ENCODE measurements at regions not wholly inside any gene's neighbourhood (a gene's known extent, or its start where the extent isn't known, plus 50 kb on each side); places are given as distances from the start of the nearest gene placed in this dataset.
"Not testable (repeated sequence)": the region's sequence is repeated elsewhere in the genome, so short reads cannot be mapped to it uniquely, and the experiment has no call there.

DNA sequence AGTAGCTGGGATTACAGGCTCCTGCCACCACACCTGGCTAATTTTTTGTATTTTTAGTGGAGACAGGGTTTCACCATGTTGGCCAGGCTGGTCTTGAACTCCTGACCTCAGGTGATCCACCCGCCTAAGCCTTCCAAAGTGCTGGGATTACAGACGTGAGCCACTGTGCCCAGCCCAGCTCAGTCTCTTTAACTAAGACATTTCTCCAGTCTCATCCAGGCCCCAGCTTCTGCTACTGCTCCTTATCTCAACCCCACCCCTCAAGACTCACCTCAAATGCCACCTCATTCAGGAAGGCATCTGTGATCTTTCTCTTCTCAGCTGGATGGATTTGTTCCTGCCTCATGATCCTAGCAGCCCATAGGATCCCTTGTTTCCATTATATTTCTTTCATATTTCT is 85.9 kb upstream of the GRAMD1B start:
- not testable (repeated sequence) for DNase-seq

DNA sequence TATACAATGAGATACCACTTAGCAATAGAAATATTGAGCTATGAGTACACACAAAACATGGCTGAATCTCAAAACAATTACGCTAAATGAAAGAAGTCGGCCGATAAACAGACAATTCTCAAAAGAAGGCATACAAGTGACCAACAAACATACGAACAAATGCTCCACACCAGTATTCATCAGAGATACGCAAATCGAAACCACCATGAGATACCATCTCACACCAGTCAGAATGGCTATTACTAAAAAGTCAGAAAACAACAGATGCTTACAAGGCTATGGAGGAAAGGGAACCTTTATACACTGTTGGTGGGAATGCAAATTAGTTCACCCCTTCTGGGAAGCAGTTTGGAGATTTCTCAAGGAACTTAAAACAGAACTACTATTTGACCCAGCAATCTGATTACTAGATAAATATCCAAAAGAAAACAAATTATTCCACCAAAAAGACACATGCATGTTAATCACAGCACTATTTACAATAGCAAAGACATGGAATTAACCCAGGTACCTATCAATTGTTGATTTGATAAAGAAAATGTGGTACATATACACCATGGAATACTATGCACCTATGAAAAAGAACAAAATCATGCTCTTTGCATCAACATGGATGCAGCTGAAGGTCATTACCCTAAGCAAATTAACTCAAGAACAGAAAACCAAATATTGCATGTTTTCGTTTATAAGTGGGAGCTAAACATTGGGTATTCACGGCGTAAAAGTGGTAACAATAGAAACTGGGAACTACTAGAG is 90.9 kb upstream of the GRAMD1B start:
- no peak for DNase-seq

DNA sequence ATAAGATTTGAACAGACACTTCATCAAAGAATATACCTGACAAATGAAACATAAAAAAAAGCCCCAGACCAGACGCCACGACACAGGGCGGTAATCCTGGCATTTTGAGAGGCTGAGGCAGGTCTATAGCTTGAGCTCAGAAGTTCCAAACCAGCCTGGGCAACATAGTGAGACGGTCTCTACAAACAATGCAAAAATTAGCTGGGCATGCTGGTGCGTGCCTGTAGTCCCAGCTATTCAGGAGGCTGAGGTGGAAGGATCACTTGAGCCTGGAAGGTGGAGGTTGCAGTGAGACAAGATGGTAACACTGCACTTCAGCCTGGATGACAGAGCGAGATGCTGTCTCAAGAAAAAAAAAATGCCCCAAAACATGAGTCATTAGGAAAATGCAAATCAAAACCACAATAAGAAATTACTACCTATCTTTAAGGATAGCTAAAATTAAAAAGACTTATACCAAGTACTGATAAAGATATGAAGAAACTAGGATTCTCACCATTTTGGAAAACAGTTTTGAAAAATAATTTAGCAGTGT is 91.7 kb upstream of the GRAMD1B start:
- no peak for DNase-seq

DNA sequence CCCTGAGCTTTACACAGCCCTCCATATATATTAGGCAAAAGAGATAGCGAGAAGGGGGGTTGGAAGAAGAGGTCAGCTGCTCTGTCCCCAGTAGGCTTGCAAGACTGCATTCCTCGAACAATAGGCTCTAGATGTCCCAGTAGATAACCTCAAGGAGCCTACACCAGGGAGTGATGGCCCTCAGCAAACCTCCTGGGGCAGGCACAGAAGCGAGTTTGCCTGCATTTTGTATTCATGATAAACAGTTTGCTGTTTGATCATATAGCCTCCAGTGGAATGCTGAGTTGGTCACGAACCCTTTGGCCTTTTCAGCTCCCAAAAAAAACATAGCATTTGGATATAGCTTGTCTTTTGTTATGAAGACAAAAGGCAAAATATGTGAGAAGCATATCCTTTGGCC is 95.1 kb upstream of the GRAMD1B start:
- DNase-seq: no peak

DNA sequence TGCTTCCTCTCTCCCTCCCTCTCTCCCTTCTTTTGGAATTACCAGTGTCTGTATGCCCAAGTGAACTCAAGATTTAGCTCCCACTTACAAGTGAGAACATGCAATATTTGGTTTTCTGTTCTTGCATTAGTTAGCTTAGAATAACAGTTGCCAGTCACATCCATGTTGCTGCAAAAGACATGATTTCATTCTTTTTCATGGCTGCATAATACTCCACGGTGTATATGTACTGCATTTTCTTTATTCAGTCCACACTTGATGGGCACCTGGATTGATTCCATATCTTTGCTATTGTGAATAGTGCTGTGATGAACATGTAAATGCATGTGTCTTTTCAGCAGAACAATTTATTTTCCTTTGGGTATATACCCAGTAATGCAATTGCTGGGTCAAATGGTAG is 97.5 kb upstream of the GRAMD1B start:
- DNase-seq: not testable (repeated sequence)

DNA sequence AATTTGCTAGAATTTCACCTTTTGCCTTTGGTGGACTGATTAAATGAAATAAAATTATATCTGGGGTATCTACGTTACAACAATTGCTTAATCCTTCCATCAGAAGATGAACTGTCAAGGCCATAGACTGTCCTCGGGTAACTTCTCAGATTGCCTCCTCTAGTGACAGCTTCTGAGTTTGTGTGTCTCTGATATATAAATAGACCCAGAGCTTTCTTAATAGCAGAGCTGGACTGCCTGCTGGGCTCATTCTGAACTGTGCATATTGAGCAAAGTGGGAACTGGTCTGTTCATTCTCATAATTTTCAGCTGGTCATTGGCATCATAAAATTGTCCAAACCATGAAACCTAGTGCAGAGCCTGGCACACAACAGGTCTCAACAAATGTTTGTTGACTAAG is 99.1 kb upstream of the GRAMD1B start:
- DNase-seq: no peak

- no peak for DNase-seq
Observed at GRCh38 chr11:123330471-123330870, 99.6 kb upstream of the GRAMD1B start.

- no peak for DNase-seq
Observed at GRCh38 chr11:123330071-123330470, 100.0 kb upstream of the GRAMD1B start.

GRCh38 chr11:123328281-123328867 is 101.7 kb upstream of the GRAMD1B start:
- DNase-seq: no peak

DNA sequence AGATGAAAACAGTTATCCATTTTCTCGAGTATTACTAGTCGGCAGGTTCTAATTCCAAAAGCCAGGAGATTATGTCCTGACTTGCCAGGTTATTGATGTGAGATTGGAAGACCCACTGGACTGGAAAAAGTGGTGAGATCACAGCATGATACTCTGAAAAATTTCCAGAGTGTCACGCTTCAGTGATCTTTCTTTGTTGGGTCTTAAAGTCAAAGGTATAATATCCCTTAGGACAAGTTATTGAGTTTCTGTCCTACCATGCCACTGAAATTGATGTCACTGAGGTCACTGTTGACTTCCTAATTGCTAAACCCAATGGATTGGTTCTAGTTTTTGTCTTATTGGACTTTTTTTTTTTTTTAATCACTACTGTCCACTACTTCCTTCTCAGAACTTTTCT is 104.5 kb upstream of the GRAMD1B start:
- DNase-seq: no peak

DNA sequence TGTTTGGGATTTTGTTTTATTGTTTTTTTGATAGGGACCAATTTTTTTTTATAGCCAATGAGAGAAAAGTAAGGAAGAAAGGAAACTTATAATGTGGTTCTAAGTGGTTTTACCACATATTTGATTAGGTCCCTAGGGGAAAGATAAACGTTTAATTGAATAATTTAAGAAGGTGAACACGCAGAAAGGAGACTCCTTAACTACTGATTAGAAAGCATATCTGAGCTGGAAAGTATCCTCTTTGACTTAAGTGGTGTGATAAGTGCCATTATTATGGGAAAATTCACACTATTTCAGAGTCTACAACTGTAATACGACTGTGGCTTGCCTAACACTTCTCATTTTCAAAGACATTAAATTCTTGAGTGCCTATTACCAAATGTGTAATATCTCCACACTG is 106.5 kb upstream of the GRAMD1B start:
- DNase-seq: no peak

DNA sequence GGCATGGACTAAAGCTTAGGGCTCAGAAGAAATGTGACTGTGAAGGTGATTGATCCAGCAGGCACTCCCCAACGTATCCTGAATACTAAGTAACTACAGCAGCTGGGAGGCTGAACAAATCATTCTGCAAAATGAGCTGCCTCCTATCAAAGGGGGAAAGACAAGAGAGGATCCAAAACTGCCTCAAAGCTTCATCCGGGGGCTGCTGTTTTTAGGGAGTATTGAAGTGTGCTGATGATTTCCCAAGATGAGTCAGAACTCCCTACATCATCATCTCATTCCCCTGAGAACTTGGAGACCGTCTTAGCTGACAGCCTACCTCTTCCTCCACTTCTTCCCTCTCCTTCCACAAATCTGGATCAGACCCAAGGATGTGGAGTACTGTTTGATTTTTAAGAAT is 108.4 kb upstream of the GRAMD1B start:
- no peak for DNase-seq

DNA sequence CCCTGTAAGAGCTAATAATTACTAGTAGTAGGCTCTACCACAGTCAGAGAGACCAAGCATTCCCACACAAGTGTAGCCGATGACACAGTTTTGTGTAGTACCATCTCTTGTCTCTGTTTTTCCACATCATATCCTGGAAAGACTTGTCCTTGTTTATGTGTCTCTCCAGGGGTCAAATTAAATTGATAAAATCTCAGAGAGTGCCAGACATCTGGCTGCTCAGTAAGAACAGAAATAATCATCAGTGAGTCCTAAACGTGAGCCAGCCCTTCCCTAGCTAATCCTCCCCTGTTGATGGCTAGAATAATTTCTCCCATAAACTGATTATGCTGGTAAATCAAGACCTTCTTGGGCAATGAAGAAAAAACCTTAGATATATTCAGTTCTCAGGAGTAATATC is 111.4 kb upstream of the GRAMD1B start:
- no peak for DNase-seq

GRCh38 chr11:123318132-123318531 is 111.9 kb upstream of the GRAMD1B start:
- DNase-seq: not testable (repeated sequence)

- DNase-seq: no peak
Observed at GRCh38 chr11:123316003-123316402, 114.1 kb upstream of the GRAMD1B start.

GRCh38 chr11:123314972-123315371 is 115.1 kb upstream of the GRAMD1B start:
- DNase-seq: no peak

DNA sequence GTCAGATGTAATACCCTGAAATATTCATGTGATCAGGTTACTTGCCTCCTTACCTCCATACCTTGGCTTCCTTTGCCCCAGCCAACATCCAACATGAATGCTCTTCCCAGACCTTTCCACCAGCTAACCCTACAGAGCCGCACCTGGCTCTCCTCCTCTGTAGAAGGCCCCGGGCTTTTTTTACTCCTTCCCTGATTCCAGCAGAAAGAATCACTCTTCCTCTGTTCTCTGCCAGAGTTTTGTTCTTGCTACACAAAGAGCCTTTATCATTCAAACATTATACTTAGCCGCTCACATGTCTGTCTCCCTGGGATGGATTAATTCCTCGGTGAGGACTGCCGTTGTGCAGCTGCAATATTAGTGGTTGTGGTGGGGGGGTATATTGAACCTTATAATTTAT is 116.8 kb upstream of the GRAMD1B start:
- DNase-seq: no peak

GRCh38 chr11:123308077-123308476 is 113.0 kb upstream of the CLMP start:
- no peak for DNase-seq

DNA sequence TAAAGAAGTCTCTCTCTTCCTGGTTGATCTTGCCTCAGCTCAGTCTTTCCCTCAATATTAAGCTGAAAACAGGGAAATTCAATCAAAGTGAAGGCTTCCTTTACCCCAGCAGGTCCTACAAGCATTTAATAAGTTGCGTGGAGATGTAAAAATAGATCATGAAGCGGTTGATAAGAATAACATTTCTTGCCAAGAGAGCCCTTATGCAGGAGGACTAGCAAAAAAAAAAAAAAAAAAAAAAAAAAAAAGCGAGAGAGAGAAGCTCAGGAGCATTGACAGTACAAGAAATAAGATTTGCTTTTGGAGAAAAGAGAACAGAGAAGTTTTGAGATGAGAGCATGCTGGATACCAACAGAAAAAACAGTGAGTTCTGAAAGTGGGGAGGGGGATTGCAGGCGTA is 112.2 kb upstream of the CLMP start:
- DNase-seq: no peak

GRCh38 chr11:123306531-123306930 is 111.5 kb upstream of the CLMP start:
- no peak for DNase-seq

- no peak for DNase-seq
Observed at GRCh38 chr11:123305601-123306375, 110.7 kb upstream of the CLMP start.

DNA sequence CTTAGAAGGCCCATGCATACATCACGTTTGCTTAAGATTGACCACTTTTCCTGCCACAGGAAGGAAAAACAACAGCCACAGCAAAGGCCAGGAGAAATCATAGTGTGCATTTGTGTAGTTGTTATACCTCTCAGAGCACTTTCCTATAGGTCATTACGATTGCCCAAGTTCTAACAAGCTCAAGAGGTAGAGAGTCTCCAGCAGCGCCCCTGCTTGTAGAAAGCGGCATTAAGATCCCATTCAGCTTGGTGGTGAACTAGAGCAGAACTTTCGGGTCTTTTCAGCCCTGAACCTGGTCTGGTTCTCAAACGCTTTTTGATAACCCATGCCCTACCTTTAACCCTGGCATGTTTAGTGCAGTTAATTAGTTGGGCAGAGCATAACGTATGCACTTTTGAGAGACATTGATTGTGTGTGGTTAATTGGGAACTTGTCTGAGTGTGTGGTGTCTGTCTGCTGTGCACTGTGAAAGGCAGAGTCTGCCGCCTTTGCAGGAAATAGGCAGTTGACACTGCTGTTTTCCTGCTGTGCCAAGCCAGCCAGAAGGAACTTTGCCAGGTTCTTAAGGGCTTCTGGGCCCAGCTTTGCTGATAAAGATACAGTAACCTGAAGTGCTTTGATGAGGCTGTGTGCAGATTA is 109.9 kb upstream of the CLMP start:
- DNase-seq: no peak

GRCh38 chr11:123303924-123304323 is 108.9 kb upstream of the CLMP start:
- DNase-seq: no peak
